ENCODE measurements at regions not wholly inside any gene's neighbourhood (a gene's known extent, or its start where the extent isn't known, plus 50 kb on each side); places are given as distances from the start of the nearest gene placed in this dataset.

GRCh38 chr9:87266697-87267096 lies 231.0 kb upstream of the DAPK1 start:
- H2AFZ ChIP-seq (ENCODE audit: control insufficient read depth, low read length): no peak overlapping the region
- no peak for TF ChIP-seq EZH2 (IDR thresholded peaks at IDR 0.05; ENCODE audit: low read length)
- no peak for TF ChIP-seq CTCF (optimal IDR thresholded peaks at IDR 0.05 in 1 of 3, IDR thresholded peaks at IDR 0.05 in 1 of 3, conservative IDR thresholded peaks at IDR 0.05 in 1 of 3; ENCODE audit: extremely low read depth in 1 of 3, insufficient read depth in 2 of 3, low read length in 3 of 3)
- DNase-seq (ENCODE audit: low read depth, low spot score) (no peak), FAIRE-seq (no peak)
- H3K4me2 ChIP-seq (ENCODE audit: control insufficient read depth, extremely low read depth, insufficient read depth, low read depth, low read length): no peak overlapping the region
- no peak overlapping the region for H3K27ac ChIP-seq (ENCODE audit: control insufficient read depth, insufficient read depth, low read length)
- H4K20me1 ChIP-seq (ENCODE audit: control insufficient read depth, extremely low read depth, insufficient read depth, low read length): no peaks in the 10 kb centered on the region
- dilution Hi-C loops (cut with MboI; ENCODE audit: extremely low pct_ligation_motif_present, low sequenced_read_pairs): no loop called here
- no peaks in the 10 kb centered on the region for H3K36me3 ChIP-seq (ENCODE audit: control insufficient read depth in 2 of 2, extremely low read depth in 1 of 2, insufficient read depth in 2 of 2, low read length in 2 of 2)
- H3K4me1 ChIP-seq (ENCODE audit: control insufficient read depth, extremely low read depth, insufficient read depth, low read length): peaks cover 11% of the 10 kb centered on the region
- H3K9me1 ChIP-seq (ENCODE audit: control insufficient read depth, extremely low read depth, insufficient read depth, low read length): no peaks in the 10 kb centered on the region
- no peaks in the 10 kb centered on the region for H3K27me3 ChIP-seq (ENCODE audit: control insufficient read depth, extremely low read depth, insufficient read depth, low read length)
- H3K79me2 ChIP-seq (ENCODE audit: control insufficient read depth, insufficient read depth, low read length): no peaks in the 10 kb centered on the region
- H3K4me3 ChIP-seq (ENCODE audit: control insufficient read depth in 2 of 3, extremely low read depth in 1 of 3, insufficient read depth in 2 of 3, low read depth in 1 of 3, low read length in 3 of 3): no peak overlapping the region
- no peak overlapping the region for H3K9ac ChIP-seq (ENCODE audit: control insufficient read depth, extremely low read depth, insufficient read depth, low read length)
- no peaks in the 10 kb centered on the region for H3K9me3 ChIP-seq (ENCODE audit: control insufficient read depth, low read depth, low read length)

- DNase-seq (ENCODE audit: low read depth, low spot score): no peak
- H2AFZ ChIP-seq (ENCODE audit: control insufficient read depth, low read length): peak overlapping the region; percentile 17
- H3K9me1 ChIP-seq (ENCODE audit: control insufficient read depth, extremely low read depth, insufficient read depth, low read length): no peaks in the 10 kb centered on the region
- no peaks in the 10 kb centered on the region for H3K79me2 ChIP-seq (ENCODE audit: control insufficient read depth, insufficient read depth, low read length)
- H3K4me1 ChIP-seq (ENCODE audit: control insufficient read depth, extremely low read depth, insufficient read depth, low read length): peaks cover 11% of the 10 kb centered on the region
- peak; percentile 73 for FAIRE-seq
- no peaks in the 10 kb centered on the region for H3K27me3 ChIP-seq (ENCODE audit: control insufficient read depth, extremely low read depth, insufficient read depth, low read length)
- H3K36me3 ChIP-seq (ENCODE audit: control insufficient read depth in 2 of 2, extremely low read depth in 1 of 2, insufficient read depth in 2 of 2, low read length in 2 of 2): no peaks in the 10 kb centered on the region
- dilution Hi-C loops (cut with MboI; ENCODE audit: extremely low pct_ligation_motif_present, low sequenced_read_pairs): no loop called here
- H3K4me3 ChIP-seq (ENCODE audit: control insufficient read depth in 2 of 3, extremely low read depth in 1 of 3, insufficient read depth in 2 of 3, low read depth in 1 of 3, low read length in 3 of 3): no peak overlapping the region
- no peaks in the 10 kb centered on the region for H4K20me1 ChIP-seq (ENCODE audit: control insufficient read depth, extremely low read depth, insufficient read depth, low read length)
- TF ChIP-seq EZH2 (IDR thresholded peaks at IDR 0.05; ENCODE audit: low read length) (no peak), CTCF (optimal IDR thresholded peaks at IDR 0.05 in 1 of 3, IDR thresholded peaks at IDR 0.05 in 1 of 3, conservative IDR thresholded peaks at IDR 0.05 in 1 of 3; ENCODE audit: extremely low read depth in 1 of 3, insufficient read depth in 2 of 3, low read length in 3 of 3) (no peak)
- peak overlapping the region; percentile 22 for H3K4me2 ChIP-seq (ENCODE audit: control insufficient read depth, extremely low read depth, insufficient read depth, low read depth, low read length)
- H3K9ac ChIP-seq (ENCODE audit: control insufficient read depth, extremely low read depth, insufficient read depth, low read length): no peak overlapping the region
- H3K9me3 ChIP-seq (ENCODE audit: control insufficient read depth, low read depth, low read length): no peaks in the 10 kb centered on the region
- no peak overlapping the region for H3K27ac ChIP-seq (ENCODE audit: control insufficient read depth, insufficient read depth, low read length)
Measured at GRCh38 chr9:87267251-87268070, 230.2 kb upstream of the DAPK1 start.
